ENCODE measurements at regions not wholly inside any gene's neighbourhood (a gene's known extent, or its start where the extent isn't known, plus 50 kb on each side); places are given as distances from the start of the nearest gene placed in this dataset.

DNA sequence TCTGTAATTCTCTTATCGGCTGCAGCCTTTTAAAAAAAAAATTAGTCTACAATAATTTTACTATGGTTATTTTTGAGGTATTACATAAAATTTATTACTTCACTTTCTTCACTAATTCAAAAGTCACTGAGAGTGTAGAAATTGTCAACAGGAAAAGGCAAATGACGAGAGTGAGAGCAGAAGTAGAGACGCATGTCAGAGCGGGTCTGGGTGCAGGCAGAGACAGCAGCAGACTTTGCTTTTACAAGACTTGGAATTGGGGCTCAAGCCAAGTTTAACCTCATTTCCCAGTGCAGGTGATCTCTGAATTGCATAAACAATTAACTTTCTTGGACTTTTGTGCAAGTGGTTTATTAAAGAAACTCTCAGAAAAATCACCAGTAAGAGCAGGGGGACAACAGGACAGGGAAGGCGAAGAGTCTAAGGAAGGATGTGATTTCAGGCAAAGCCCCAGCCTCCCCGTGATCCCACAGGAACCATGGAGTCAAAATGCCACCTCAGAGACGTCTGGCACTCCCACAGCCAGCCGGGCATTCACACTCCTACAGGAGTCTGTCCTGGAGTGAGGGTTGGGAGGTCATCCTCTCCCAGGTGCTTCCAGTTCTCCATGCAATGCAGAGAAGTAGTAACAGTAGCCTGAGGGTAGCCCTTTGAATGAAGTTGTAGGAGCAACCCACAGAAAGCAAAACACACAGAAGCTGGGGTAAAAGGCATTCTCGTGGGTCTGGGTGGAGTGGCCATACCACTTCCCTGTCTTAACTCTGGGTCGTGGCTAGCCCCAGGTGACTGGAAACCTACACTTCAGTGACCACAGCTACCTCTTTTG is 274.0 kb upstream of the TGFBR2 start:
- H3K4me1 ChIP-seq (ENCODE audit: control insufficient read depth, insufficient read depth, low read length) = no peaks in the 10 kb centered on the region
- no peaks in the 10 kb centered on the region for H3K36me3 ChIP-seq (ENCODE audit: control insufficient read depth, insufficient read depth, low read length)
- H3K27ac ChIP-seq (ENCODE audit: insufficient read depth, low read depth, low read length, poor library complexity, severe bottlenecking) = no peak overlapping the region
- H3K27me3 ChIP-seq (ENCODE audit: control insufficient read depth, insufficient read depth, low read length, poor library complexity, severe bottlenecking) = no peaks in the 10 kb centered on the region
- WGBS, 2 experiments = 82 to 89% methylated on average over 9 to 10 of the region's 10 CpGs
- H3K9me3 ChIP-seq (ENCODE audit: control insufficient read depth, low read length) = no peaks in the 10 kb centered on the region
- no peak overlapping the region for H3K4me3 ChIP-seq (ENCODE audit: insufficient read depth, low read depth, low read length)

DNA sequence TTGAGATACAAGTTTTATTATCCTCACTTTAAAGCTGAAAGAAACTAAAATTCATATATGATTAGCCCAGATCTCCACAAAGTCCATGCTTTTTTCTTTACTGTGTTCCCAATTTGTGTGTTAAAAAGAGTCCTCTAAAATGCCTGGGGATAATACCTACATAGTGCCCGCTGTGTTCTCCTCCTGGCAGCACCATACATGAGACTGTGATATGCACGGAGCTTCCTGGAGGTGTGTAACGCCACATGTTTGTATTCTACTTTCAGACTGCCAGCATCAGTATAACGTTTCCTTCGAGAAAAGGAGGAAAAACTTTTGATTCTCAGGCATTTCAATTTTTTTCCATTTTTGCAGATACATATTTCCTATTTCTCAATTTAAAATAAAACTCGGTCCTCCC is 273.3 kb upstream of the TGFBR2 start:
- 93 to 95% methylated on average over 6 of the region's 6 CpGs for WGBS, 2 experiments
- H3K4me1 ChIP-seq (ENCODE audit: control insufficient read depth, insufficient read depth, low read length) = no peaks in the 10 kb centered on the region

DNA sequence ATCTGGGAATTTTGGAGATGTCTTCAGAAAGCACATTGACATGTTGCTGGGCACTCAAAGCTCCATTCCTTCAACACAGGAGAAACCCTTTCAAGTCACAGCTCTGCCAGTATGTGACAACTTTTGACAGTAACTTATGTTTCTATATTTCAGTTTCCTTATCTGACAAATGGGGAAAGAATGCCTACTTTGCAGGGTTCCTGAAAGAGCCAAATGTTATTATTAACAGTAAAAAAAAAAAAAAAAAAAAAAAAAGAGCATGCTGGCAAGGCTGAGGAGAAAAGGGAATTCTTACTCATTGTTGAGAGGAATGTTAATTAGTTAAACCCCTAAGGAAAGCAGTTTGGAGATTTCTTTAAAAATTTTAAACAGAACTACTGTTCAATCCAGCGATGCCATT is 272.5 kb upstream of the TGFBR2 start:
- Histone ChIP-seq H3K27me3 (ENCODE audit: control insufficient read depth, insufficient read depth, low read length, poor library complexity, severe bottlenecking) (no peaks in the 10 kb centered on the region), H3K27ac (ENCODE audit: insufficient read depth, low read depth, low read length, poor library complexity, severe bottlenecking) (no peak overlapping the region), H3K9me3 (ENCODE audit: control insufficient read depth, low read length) (no peaks in the 10 kb centered on the region), H3K4me1 (ENCODE audit: control insufficient read depth, insufficient read depth, low read length) (no peaks in the 10 kb centered on the region), H3K4me3 (ENCODE audit: insufficient read depth, low read depth, low read length) (no peak overlapping the region), H3K36me3 (ENCODE audit: control insufficient read depth, insufficient read depth, low read length) (no peaks in the 10 kb centered on the region)
- 92% methylated on average over 1 of the region's 1 CpG; no CpG with 5 or more reads in 1 of the 2 experiments for WGBS, 2 experiments

More for the DNA sequence above, 273.3 kb upstream of the TGFBR2 start:
- Histone ChIP-seq H3K27me3 (ENCODE audit: control insufficient read depth, insufficient read depth, low read length, poor library complexity, severe bottlenecking) (no peaks in the 10 kb centered on the region), H3K27ac (ENCODE audit: insufficient read depth, low read depth, low read length, poor library complexity, severe bottlenecking) (no peak overlapping the region), H3K9me3 (ENCODE audit: control insufficient read depth, low read length) (no peaks in the 10 kb centered on the region), H3K36me3 (ENCODE audit: control insufficient read depth, insufficient read depth, low read length) (no peaks in the 10 kb centered on the region), H3K4me3 (ENCODE audit: insufficient read depth, low read depth, low read length) (no peak overlapping the region)

DNA sequence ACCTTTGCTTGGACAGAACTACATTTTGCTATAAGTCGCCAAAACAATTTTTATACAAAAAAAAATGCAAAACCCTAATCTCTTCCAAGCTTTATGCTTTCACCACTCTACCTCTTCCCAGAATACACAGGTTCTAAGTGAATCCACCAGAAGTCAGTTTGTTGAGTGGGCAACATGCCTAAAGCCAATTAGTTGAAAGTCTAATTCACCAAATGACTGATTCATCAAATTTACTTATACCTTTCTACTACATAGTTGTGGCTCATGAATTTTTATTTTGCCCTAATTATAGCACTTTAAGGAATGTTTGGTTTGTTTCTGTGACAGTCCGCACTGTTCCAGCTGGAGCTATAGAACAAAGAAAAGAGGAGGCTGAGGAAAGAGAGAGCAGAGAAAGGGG is 265.9 kb upstream of the TGFBR2 start:
- H3K27ac ChIP-seq (ENCODE audit: insufficient read depth, low read depth, low read length, poor library complexity, severe bottlenecking) = no peak overlapping the region
- H3K9me3 ChIP-seq (ENCODE audit: control insufficient read depth, low read length) = no peaks in the 10 kb centered on the region

DNA sequence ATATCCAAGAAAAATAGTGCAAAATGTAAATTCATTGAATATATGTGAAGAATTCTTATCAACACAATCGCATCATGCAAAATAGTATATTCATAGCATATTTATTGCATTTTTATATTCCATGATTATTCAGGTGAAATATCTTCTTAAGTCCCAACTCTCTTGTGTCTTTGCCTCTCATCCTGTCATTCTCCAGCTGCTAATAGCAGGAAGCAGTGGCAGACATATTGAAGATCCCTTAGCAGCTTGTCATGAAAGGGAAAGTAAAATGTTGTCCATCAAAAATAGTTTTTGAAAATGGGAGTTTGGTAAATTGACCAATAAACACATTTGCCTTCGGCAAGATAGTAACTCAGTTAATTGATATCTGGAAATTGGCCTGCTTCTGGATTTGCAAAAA is 265.3 kb upstream of the TGFBR2 start:
- Histone ChIP-seq H3K4me1 (ENCODE audit: control insufficient read depth, insufficient read depth, low read length) (no peaks in the 10 kb centered on the region), H3K27me3 (ENCODE audit: control insufficient read depth, insufficient read depth, low read length, poor library complexity, severe bottlenecking) (no peaks in the 10 kb centered on the region), H3K4me3 (ENCODE audit: insufficient read depth, low read depth, low read length) (no peak overlapping the region), H3K27ac (ENCODE audit: insufficient read depth, low read depth, low read length, poor library complexity, severe bottlenecking) (no peak overlapping the region), H3K36me3 (ENCODE audit: control insufficient read depth, insufficient read depth, low read length) (no peaks in the 10 kb centered on the region), H3K9me3 (ENCODE audit: control insufficient read depth, low read length) (no peaks in the 10 kb centered on the region)
- 96 to 99% methylated on average over 1 to 2 of the region's 2 CpGs for WGBS, 2 experiments

More for the DNA sequence above, 265.9 kb upstream of the TGFBR2 start:
- 69 to 71% methylated on average over 2 of the region's 2 CpGs for WGBS, 2 experiments
- Histone ChIP-seq H3K27me3 (ENCODE audit: control insufficient read depth, insufficient read depth, low read length, poor library complexity, severe bottlenecking) (no peaks in the 10 kb centered on the region), H3K4me1 (ENCODE audit: control insufficient read depth, insufficient read depth, low read length) (no peaks in the 10 kb centered on the region), H3K4me3 (ENCODE audit: insufficient read depth, low read depth, low read length) (no peak overlapping the region), H3K36me3 (ENCODE audit: control insufficient read depth, insufficient read depth, low read length) (no peaks in the 10 kb centered on the region)

DNA sequence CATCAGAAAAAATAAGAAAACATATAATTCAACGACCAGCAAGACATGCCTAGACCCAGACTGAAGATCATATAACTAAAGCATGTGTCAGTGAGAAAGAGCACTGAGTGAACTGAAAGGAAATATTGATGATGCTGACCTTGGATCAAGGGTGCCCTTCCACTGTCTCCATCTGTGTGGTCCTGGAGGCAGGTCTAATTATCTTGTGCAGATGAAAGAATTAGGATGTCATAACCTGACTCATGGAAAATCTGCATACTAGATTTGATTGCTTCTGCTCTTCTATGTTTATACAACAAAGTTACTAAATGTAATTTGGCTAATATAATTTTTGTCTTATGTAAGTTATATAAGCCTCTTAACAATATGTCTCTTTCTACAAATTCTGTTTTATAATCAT is 264.6 kb upstream of the TGFBR2 start:
- H3K9me3 ChIP-seq (ENCODE audit: control insufficient read depth, low read length) = no peaks in the 10 kb centered on the region
- 81 to 100% methylated on average over 1 of the region's 1 CpG for WGBS, 2 experiments
- H3K27ac ChIP-seq (ENCODE audit: insufficient read depth, low read depth, low read length, poor library complexity, severe bottlenecking) = no peak overlapping the region
- H3K27me3 ChIP-seq (ENCODE audit: control insufficient read depth, insufficient read depth, low read length, poor library complexity, severe bottlenecking) = no peaks in the 10 kb centered on the region
- H3K36me3 ChIP-seq (ENCODE audit: control insufficient read depth, insufficient read depth, low read length) = no peaks in the 10 kb centered on the region
- no peaks in the 10 kb centered on the region for H3K4me1 ChIP-seq (ENCODE audit: control insufficient read depth, insufficient read depth, low read length)
- no peak overlapping the region for H3K4me3 ChIP-seq (ENCODE audit: insufficient read depth, low read depth, low read length)

DNA sequence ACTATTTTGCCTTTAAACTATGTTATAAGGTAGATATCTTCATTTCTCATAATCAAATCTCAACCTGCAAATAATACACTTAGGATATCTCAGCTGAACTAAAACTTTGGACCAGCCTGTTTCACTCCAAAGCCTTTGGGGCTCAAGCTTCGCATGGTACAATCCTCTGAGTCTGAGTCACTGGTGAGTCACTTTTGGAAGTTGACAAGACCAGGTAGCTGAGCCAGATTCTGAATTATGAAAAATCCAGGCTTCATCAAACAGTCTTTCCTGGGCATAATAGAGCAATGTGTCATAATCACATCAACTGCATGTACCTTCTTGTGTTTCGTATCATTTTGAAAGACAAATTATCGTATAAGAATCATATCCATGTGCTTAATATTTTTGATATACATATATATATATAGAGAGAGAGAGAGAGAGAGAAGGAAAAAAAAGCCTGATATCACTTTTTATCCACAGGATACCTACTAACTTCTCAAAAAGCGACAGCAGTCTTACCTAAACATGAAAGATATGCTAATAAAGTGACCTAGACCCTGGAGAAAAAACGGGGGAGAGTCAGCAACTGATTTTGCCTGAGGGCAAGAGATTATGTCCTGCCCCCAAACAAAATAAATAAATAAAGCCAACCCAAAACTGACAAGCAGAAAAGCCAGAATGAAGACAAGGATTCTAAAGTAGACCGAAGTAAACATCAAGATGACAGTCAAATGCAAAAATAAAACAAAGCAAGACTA is 263.9 kb upstream of the TGFBR2 start:
- Histone ChIP-seq H3K9me3 (ENCODE audit: control insufficient read depth, low read length) (no peaks in the 10 kb centered on the region), H3K4me1 (ENCODE audit: control insufficient read depth, insufficient read depth, low read length) (no peaks in the 10 kb centered on the region), H3K27ac (ENCODE audit: insufficient read depth, low read depth, low read length, poor library complexity, severe bottlenecking) (no peak overlapping the region), H3K36me3 (ENCODE audit: control insufficient read depth, insufficient read depth, low read length) (no peaks in the 10 kb centered on the region), H3K4me3 (ENCODE audit: insufficient read depth, low read depth, low read length) (no peak overlapping the region), H3K27me3 (ENCODE audit: control insufficient read depth, insufficient read depth, low read length, poor library complexity, severe bottlenecking) (no peaks in the 10 kb centered on the region)
- WGBS, 2 experiments = 81 to 88% methylated on average over 4 to 5 of the region's 6 CpGs

DNA sequence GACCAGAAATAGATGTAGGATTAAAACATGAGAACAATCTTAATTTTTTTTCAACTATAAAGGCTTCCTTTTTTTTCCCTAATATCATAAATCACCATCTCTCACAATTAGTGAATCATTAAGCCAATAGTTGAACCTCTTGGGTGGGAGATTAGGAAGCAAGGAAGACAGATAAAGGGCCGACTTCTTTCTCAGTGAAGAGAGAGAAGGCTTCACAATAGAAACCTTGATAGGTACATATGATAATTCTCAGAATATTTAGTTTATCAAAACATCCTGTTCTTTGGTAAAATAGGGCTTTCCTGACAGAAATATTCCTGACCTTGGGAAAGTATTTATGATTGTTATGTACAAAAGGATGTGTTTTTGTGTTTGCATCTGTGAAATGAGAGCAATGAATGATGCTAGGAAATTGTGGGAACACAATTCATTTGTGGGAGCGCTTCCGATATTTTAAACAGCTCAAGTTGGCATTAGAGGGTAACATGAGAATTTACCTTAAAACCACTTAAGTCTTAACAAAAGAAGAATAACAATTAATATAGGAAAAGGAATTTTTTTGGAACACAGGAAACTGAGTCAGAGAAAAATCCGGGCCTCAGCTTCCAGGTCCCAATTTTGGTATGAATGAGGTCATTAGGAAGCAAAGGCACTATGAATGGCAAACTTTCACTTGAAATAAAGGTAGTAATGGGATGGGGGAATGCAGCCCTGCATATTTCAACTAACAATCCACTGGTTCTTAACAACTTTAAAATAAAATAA is 263.2 kb upstream of the TGFBR2 start:
- Histone ChIP-seq H3K27ac (ENCODE audit: insufficient read depth, low read depth, low read length, poor library complexity, severe bottlenecking) (no peak overlapping the region), H3K9me3 (ENCODE audit: control insufficient read depth, low read length) (no peaks in the 10 kb centered on the region)
- 93 to 98% methylated on average over 1 to 4 of the region's 4 CpGs for WGBS, 2 experiments

DNA sequence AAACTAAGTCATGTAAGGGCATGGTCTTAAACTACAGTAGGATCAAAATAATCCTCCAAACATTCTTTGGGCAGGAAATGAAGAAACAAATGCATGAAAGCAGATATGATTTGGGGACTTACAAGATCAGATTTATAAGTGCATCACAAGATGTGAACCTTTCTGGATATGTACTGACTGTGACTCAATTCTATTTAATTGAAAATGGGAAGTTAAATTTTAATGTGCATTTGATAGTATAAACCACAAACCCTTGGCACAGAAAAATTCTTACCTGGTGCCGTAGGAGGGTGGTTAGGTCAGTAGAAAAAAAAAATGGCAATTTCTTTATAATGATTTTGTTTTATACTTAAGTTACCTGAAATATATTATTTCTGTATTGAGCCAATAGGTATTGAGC is 262.5 kb upstream of the TGFBR2 start:
- Histone ChIP-seq H3K4me3 (ENCODE audit: insufficient read depth, low read depth, low read length) (no peak overlapping the region), H3K36me3 (ENCODE audit: control insufficient read depth, insufficient read depth, low read length) (no peaks in the 10 kb centered on the region), H3K27me3 (ENCODE audit: control insufficient read depth, insufficient read depth, low read length, poor library complexity, severe bottlenecking) (no peaks in the 10 kb centered on the region), H3K27ac (ENCODE audit: insufficient read depth, low read depth, low read length, poor library complexity, severe bottlenecking) (no peak overlapping the region), H3K9me3 (ENCODE audit: control insufficient read depth, low read length) (no peaks in the 10 kb centered on the region), H3K4me1 (ENCODE audit: control insufficient read depth, insufficient read depth, low read length) (no peaks in the 10 kb centered on the region)
- 100% methylated on average over 1 of the region's 1 CpG; no CpG with 5 or more reads in 1 of the 2 experiments for WGBS, 2 experiments

More for the DNA sequence above, 263.2 kb upstream of the TGFBR2 start:
- Histone ChIP-seq H3K4me3 (ENCODE audit: insufficient read depth, low read depth, low read length) (no peak overlapping the region), H3K4me1 (ENCODE audit: control insufficient read depth, insufficient read depth, low read length) (no peaks in the 10 kb centered on the region), H3K36me3 (ENCODE audit: control insufficient read depth, insufficient read depth, low read length) (no peaks in the 10 kb centered on the region), H3K27me3 (ENCODE audit: control insufficient read depth, insufficient read depth, low read length, poor library complexity, severe bottlenecking) (no peaks in the 10 kb centered on the region)

DNA sequence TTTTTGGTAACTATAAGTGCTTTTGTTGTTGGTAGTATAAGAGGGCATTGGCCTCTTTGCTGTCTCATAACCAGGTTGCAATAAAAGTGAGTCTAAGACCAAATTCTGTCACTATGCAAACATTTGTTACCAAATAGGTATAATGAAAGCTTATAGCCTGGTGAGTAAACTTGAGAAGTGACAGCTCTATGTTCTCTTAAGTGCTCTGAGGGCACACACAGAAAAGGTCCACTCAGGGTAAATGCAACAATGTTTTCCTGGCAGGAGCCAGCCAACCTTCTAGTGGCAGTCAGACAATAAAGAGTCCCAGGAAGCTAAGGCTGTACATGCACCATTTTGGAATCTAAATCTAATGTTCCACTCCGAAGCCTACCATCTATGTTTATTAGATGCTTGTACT is 262.1 kb upstream of the TGFBR2 start:
- Histone ChIP-seq H3K4me3 (ENCODE audit: insufficient read depth, low read depth, low read length) (no peak overlapping the region), H3K27me3 (ENCODE audit: control insufficient read depth, insufficient read depth, low read length, poor library complexity, severe bottlenecking) (no peaks in the 10 kb centered on the region), H3K4me1 (ENCODE audit: control insufficient read depth, insufficient read depth, low read length) (no peaks in the 10 kb centered on the region), H3K36me3 (ENCODE audit: control insufficient read depth, insufficient read depth, low read length) (no peaks in the 10 kb centered on the region), H3K9me3 (ENCODE audit: control insufficient read depth, low read length) (no peaks in the 10 kb centered on the region), H3K27ac (ENCODE audit: insufficient read depth, low read depth, low read length, poor library complexity, severe bottlenecking) (no peak overlapping the region)
- no CpG with 5 or more reads among the region's 1 CpG for WGBS, 2 experiments
